ENCODE measurements at regions not wholly inside any gene's neighbourhood (a gene's known extent, or its start where the extent isn't known, plus 50 kb on each side); places are given as distances from the start of the nearest gene placed in this dataset.

DNA sequence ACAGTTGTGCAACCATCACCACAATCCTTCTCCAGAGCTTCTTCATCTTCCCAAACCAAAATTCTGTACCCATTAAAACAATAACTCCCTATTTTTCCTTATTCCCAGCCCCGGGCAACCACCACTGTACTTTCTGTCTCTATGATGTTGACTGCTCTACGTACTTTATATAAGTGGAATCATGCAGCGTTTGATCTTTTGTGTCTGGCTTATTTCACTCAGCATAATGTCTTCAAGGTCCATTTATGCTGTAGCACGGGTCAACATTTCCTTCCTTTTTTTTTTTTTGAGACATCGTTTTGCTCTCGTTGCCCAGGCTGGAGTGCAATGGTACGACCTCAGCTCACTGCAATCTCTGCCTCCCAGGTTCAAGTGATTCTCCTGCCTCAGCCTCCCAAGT, 162.7 kb upstream of the GSC start:
- TF ChIP-seq, protein P1, sequence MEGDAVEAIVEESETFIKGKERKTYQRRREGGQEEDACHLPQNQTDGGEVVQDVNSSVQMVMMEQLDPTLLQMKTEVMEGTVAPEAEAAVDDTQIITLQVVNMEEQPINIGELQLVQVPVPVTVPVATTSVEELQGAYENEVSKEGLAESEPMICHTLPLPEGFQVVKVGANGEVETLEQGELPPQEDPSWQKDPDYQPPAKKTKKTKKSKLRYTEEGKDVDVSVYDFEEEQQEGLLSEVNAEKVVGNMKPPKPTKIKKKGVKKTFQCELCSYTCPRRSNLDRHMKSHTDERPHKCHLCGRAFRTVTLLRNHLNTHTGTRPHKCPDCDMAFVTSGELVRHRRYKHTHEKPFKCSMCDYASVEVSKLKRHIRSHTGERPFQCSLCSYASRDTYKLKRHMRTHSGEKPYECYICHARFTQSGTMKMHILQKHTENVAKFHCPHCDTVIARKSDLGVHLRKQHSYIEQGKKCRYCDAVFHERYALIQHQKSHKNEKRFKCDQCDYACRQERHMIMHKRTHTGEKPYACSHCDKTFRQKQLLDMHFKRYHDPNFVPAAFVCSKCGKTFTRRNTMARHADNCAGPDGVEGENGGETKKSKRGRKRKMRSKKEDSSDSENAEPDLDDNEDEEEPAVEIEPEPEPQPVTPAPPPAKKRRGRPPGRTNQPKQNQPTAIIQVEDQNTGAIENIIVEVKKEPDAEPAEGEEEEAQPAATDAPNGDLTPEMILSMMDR (IDR thresholded peaks at IDR 0.05), result no peak
- TF ChIP-seq POLR2A (IDR thresholded peaks at IDR 0.05), result no peak

All from right lobe of liver (tissue), 4 donors.